HepG2 (cell line): ENCODE measurements at regions not wholly inside any gene's neighbourhood (a gene's known extent, or its start where the extent isn't known, plus 50 kb on each side); places are given as distances from the start of the nearest gene placed in this dataset.

Experiments used
- ATAC-seq: fragments of 200-7000 bp; cut with Tn5 transposase; 3 replicates; pipeline ENCODE4 v1.9.1; 2020; ENCODE audit warnings: mild to moderate bottlenecking, moderate library complexity
- BruUV-seq: library from RNA; stranded (reverse); fragments of 400-500 nt; replicated peaks from 2 replicates; lab custom pipeline; 2021; lab: Mats Ljungman, UMichigan
- CTCF ChIA-PET: fragments of 300-600 bp; formaldehyde crosslinking; extraction: SDS; loops from one replicate; lab custom pipeline; 2021; ENCODE audit warnings: low total read pairs, inconsistent platforms, low intra/inter-chr PET ratio; lab: Yijun Ruan, JAX
- POLR2A ChIA-PET: fragments of 350-600 bp; sonication (Branson Sonifier 250); formaldehyde crosslinking; loops from one replicate; lab custom pipeline; 2020; ENCODE audit warnings: antibody characterized with exemption, inconsistent platforms; lab: Yijun Ruan, JAX
- DNase-seq: peaks from one replicate; pipeline ENCODE4 v3.0.0-alpha.2; 2015; ENCODE audit warnings: low spot score
- FAIRE-seq: peaks from 3 replicates; lab custom pipeline; 2011; peaks lifted over from hg19 to GRCh38; lab: Jason Lieb, UNC
- H2AFZ ChIP-seq: one replicate; pipeline ENCODE4 v1.6.1; 2011; ENCODE audit warnings: low read length, inconsistent platforms
- H3K27ac ChIP-seq: fragments of 300-600 bp; 3 replicates; pipeline ENCODE4 v1.8.0; 2011; ENCODE audit warnings: mixed run types, mild to moderate bottlenecking, mixed read lengths, low read length, inconsistent platforms; ENCODE audit not compliant: insufficient read depth; ENCODE audit errors: extremely low read length
- H3K27me3 ChIP-seq, 2 experiments: fragments of 200-600 bp in 1 of 2; 2 replicates in 1 of 2; 3 replicates in 1 of 2; pipeline versions ENCODE4 v1.6.0 to v1.8.0; 2011; ENCODE audit warnings: low read length in 2 of 2, mild to moderate bottlenecking in 2 of 2, moderate library complexity in 2 of 2, inconsistent platforms in 1 of 2; ENCODE audit not compliant: insufficient read depth in 2 of 2, control insufficient read depth in 1 of 2
- H3K36me3 ChIP-seq, 2 experiments: fragments of 200-600 bp in 1 of 2; replicated peaks in 1 of 2; 2 replicates in 1 of 2; 3 replicates in 1 of 2; pipeline versions ENCODE4 v1.5.1 to v1.8.0; 2011; ENCODE audit warnings: low read length in 2 of 2, inconsistent platforms in 1 of 2; ENCODE audit not compliant: insufficient read depth in 2 of 2, control insufficient read depth in 1 of 2
- H3K4me1 ChIP-seq: 2 replicates; pipeline ENCODE4 v1.5.1; 2012; ENCODE audit warnings: low read length, inconsistent platforms; ENCODE audit not compliant: insufficient read depth
- H3K4me2 ChIP-seq: 2 replicates; pipeline ENCODE4 v1.6.0; 2011; ENCODE audit warnings: low read depth, low read length, inconsistent platforms
- H3K4me3 ChIP-seq, 3 experiments: fragments of 200-600 bp in 1 of 3; sonication (generic), shearing (Covaris generic) in 1 of 3; replicated peaks in 1 of 3; 2 replicates each; pipeline ENCODE4 v1.5.1; 2011 to 2016; ENCODE audit warnings: low read length in 3 of 3, inconsistent platforms in 2 of 3, low read depth in 2 of 3, mild to moderate bottlenecking in 2 of 3, control low read depth in 1 of 3, mixed read lengths in 1 of 3; ENCODE audit not compliant: insufficient read depth in 1 of 3
- H3K79me2 ChIP-seq: one replicate; pipeline ENCODE4 v1.6.1; 2011; ENCODE audit warnings: low read length, inconsistent platforms; ENCODE audit not compliant: insufficient read depth
- H3K9ac ChIP-seq: 2 replicates; pipeline ENCODE4 v1.6.0; 2011; ENCODE audit warnings: mild to moderate bottlenecking, low read depth, low read length, inconsistent platforms; ENCODE audit not compliant: insufficient read depth
- H3K9me3 ChIP-seq: 2 replicates; pipeline ENCODE4 v1.5.1; 2012; ENCODE audit warnings: mild to moderate bottlenecking, low read length
- H4K20me1 ChIP-seq: 2 replicates; pipeline ENCODE4 v1.6.0; 2011; ENCODE audit warnings: inconsistent platforms, mild to moderate bottlenecking, low read length, moderate library complexity; ENCODE audit not compliant: insufficient read depth
- CREBL2 ChIP-seq: sonication (generic); formaldehyde crosslinking; IDR thresholded peaks from 2 replicates; pipeline ENCODE4 v1.8.1; 2023; ENCODE audit warnings: missing genetic modification reagents, mild to moderate bottlenecking, borderline replicate concordance
- NFATC3 ChIP-seq: sonication (generic); formaldehyde crosslinking; IDR thresholded peaks from 2 replicates; pipeline ENCODE4 v1.5.1; 2020; ENCODE audit warnings: mild to moderate bottlenecking, missing genetic modification reagents
- RCOR2 ChIP-seq: IDR thresholded peaks from 2 replicates; pipeline ENCODE4 v1.6.1; 2016; ENCODE audit warnings: missing biosample characterization, missing genetic modification reagents
- RERE ChIP-seq: IDR thresholded peaks from 2 replicates; pipeline ENCODE4 v1.6.1; 2016; ENCODE audit warnings: low read depth, missing genetic modification reagents, missing compliant biosample characterization
- ZNF235 ChIP-seq: sonication (generic); formaldehyde crosslinking; IDR thresholded peaks from 2 replicates; pipeline ENCODE4 v1.8.1; 2023; ENCODE audit warnings: mild to moderate bottlenecking, missing genetic modification reagents, borderline replicate concordance
- ZNF720 ChIP-seq: sonication (generic); formaldehyde crosslinking; IDR thresholded peaks from 2 replicates; pipeline ENCODE4 v1.4.0; 2020; ENCODE audit warnings: missing genetic modification reagents
- ZZZ3 ChIP-seq: sonication (generic); formaldehyde crosslinking; IDR thresholded peaks from 2 replicates; pipeline ENCODE4 v1.4.0; 2020; ENCODE audit warnings: missing genetic modification reagents, mild to moderate bottlenecking, borderline replicate concordance
- WGBS: methylation state at CpG from one replicate; pipeline ENCODE4 v1.1.6; 2017; ENCODE audit warnings: low lambda C conversion rate; 5-methylcytosine and 5-hydroxymethylcytosine counted together
- in situ Hi-C: cut with HindIII; loops from 2 replicates; pipeline ENCODE4 v1.10.0; 2017; ENCODE audit warnings: low pct_unique_long_range_greater_than_20kb; ENCODE audit not compliant: extremely low pct_ligation_motif_present
- intact Hi-C: fragments of 100-400 bp; cut with micrococcal nuclease; formaldehyde crosslinking; loops from one replicate; pipeline ENCODE4 v1.10.0; 2022; ENCODE audit not compliant: unreplicated experiment
- TF ChIP-seq, protein P1 (sequence below): sonication (generic); formaldehyde crosslinking; IDR thresholded peaks from 2 replicates; pipeline ENCODE4 v1.4.0; 2020; ENCODE audit warnings: missing genetic modification reagents, borderline replicate concordance

GRCh38 chr4:175973027-175973923 is 92.4 kb upstream of the WDR17 start:
- H3K27ac ChIP-seq: no peak overlapping the region
- H3K36me3 ChIP-seq: no peaks in the 10 kb centered on the region
- DNase-seq (no peak), FAIRE-seq (no peak), ATAC-seq (no peak)
- H3K4me2 ChIP-seq: no peak overlapping the region
- H3K4me3 ChIP-seq: no peak overlapping the region
- H3K9me3 ChIP-seq: no peaks in the 10 kb centered on the region
- no peaks in the 10 kb centered on the region for H3K4me1 ChIP-seq
- POLR2A ChIA-PET: no interaction called here
- H3K79me2 ChIP-seq: no peaks in the 10 kb centered on the region
- CTCF ChIA-PET: no interaction called here
- in situ Hi-C loops (no loop called here), intact Hi-C loops (no loop called here)
- no peak overlapping the region for H3K9ac ChIP-seq
- no TSS peak for BruUV-seq
- 47% methylated on average over 7 of the region's 7 CpGs for WGBS
- no peak overlapping the region for H2AFZ ChIP-seq
- H4K20me1 ChIP-seq: no peaks in the 10 kb centered on the region
- no peak for TF ChIP-seq ZNF235 (CRISPR knock-in tag)
- TF ChIP-seq, protein P1, sequence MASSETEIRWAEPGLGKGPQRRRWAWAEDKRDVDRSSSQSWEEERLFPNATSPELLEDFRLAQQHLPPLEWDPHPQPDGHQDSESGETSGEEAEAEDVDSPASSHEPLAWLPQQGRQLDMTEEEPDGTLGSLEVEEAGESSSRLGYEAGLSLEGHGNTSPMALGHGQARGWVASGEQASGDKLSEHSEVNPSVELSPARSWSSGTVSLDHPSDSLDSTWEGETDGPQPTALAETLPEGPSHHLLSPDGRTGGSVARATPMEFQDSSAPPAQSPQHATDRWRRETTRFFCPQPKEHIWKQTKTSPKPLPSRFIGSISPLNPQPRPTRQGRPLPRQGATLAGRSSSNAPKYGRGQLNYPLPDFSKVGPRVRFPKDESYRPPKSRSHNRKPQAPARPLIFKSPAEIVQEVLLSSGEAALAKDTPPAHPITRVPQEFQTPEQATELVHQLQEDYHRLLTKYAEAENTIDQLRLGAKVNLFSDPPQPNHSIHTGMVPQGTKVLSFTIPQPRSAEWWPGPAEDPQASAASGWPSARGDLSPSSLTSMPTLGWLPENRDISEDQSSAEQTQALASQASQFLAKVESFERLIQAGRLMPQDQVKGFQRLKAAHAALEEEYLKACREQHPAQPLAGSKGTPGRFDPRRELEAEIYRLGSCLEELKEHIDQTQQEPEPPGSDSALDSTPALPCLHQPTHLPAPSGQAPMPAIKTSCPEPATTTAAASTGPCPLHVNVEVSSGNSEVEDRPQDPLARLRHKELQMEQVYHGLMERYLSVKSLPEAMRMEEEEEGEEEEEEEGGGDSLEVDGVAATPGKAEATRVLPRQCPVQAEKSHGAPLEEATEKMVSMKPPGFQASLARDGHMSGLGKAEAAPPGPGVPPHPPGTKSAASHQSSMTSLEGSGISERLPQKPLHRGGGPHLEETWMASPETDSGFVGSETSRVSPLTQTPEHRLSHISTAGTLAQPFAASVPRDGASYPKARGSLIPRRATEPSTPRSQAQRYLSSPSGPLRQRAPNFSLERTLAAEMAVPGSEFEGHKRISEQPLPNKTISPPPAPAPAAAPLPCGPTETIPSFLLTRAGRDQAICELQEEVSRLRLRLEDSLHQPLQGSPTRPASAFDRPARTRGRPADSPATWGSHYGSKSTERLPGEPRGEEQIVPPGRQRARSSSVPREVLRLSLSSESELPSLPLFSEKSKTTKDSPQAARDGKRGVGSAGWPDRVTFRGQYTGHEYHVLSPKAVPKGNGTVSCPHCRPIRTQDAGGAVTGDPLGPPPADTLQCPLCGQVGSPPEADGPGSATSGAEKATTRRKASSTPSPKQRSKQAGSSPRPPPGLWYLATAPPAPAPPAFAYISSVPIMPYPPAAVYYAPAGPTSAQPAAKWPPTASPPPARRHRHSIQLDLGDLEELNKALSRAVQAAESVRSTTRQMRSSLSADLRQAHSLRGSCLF (CRISPR knock-in tag): no peak
- TF ChIP-seq ZZZ3 (CRISPR knock-in tag): no peak
- TF ChIP-seq RCOR2 (CRISPR knock-in tag): no peak
- no peak for TF ChIP-seq RERE (CRISPR knock-in tag)
- no peak for TF ChIP-seq CREBL2
- TF ChIP-seq ZNF720 (CRISPR knock-in tag): no peak
- no peak for TF ChIP-seq NFATC3
- no peaks in the 10 kb centered on the region for H3K27me3 ChIP-seq
